ENCODE measurements at regions not wholly inside any gene's neighbourhood (a gene's known extent, or its start where the extent isn't known, plus 50 kb on each side); places are given as distances from the start of the nearest gene placed in this dataset.

GRCh38 chr6:9085054-9085708 is 649.8 kb upstream of the SLC35B3 start:
- no peaks in the 10 kb centered on the region for H3K9me3 ChIP-seq
- DNase-seq (no peak), ATAC-seq (no peak)
- TF ChIP-seq CTCF (IDR thresholded peaks at IDR 0.05 in 4 of 5, conservative IDR thresholded peaks at IDR 0.05 in 1 of 5): no peak
- no peak for TF ChIP-seq POLR2A (IDR thresholded peaks at IDR 0.05)
- H3K36me3 ChIP-seq: no peaks in the 10 kb centered on the region
- no peaks in the 10 kb centered on the region for H3K27me3 ChIP-seq
- no peaks in the 10 kb centered on the region for H3K4me1 ChIP-seq
- in situ Hi-C loops (cut with MboI; ENCODE audit: low sequenced_read_pairs in 4 of 4): no loop called here
- H3K27ac ChIP-seq: no peak overlapping the region
- intact Hi-C loops (cut with DNase I; ENCODE audit: low total_unique reads): no loop called here
- no peak overlapping the region for H3K4me3 ChIP-seq

GRCh38 chr6:9083108-9083507 is 647.8 kb upstream of the SLC35B3 start:
- Histone ChIP-seq H3K4me1 (no peaks in the 10 kb centered on the region), H3K27me3 (no peaks in the 10 kb centered on the region), H3K9me3 (no peaks in the 10 kb centered on the region), H3K4me3 (no peak overlapping the region), H3K36me3 (no peaks in the 10 kb centered on the region), H3K27ac (no peak overlapping the region)
- DNase-seq (no peak), ATAC-seq (no peak)
- intact Hi-C loops (cut with DNase I; ENCODE audit: low total_unique reads): no loop called here
- in situ Hi-C loops (cut with MboI; ENCODE audit: low sequenced_read_pairs in 4 of 4): no loop called here
- no peak for TF ChIP-seq CTCF (IDR thresholded peaks at IDR 0.05 in 4 of 5, conservative IDR thresholded peaks at IDR 0.05 in 1 of 5)
- no peak for TF ChIP-seq POLR2A (IDR thresholded peaks at IDR 0.05)

- Histone ChIP-seq H3K9me3 (no peaks in the 10 kb centered on the region), H3K27me3 (no peaks in the 10 kb centered on the region), H3K36me3 (no peaks in the 10 kb centered on the region), H3K4me1 (no peaks in the 10 kb centered on the region), H3K27ac (no peak overlapping the region), H3K4me3 (no peak overlapping the region)
- ATAC-seq: no peak
- TF ChIP-seq POLR2A (IDR thresholded peaks at IDR 0.05) (no peak), CTCF (IDR thresholded peaks at IDR 0.05 in 4 of 5, conservative IDR thresholded peaks at IDR 0.05 in 1 of 5) (no peak)
- intact Hi-C loops (cut with DNase I; ENCODE audit: low total_unique reads): no loop called here
- in situ Hi-C loops (cut with MboI; ENCODE audit: low sequenced_read_pairs in 4 of 4): no loop called here
- no peak for DNase-seq
Observed at GRCh38 chr6:9066726-9067125, 631.4 kb upstream of the SLC35B3 start.

GRCh38 chr6:9064156-9064555 is 628.8 kb upstream of the SLC35B3 start:
- ATAC-seq (no peak), DNase-seq (no peak)
- no peak overlapping the region for H3K27ac ChIP-seq
- TF ChIP-seq CTCF (IDR thresholded peaks at IDR 0.05 in 4 of 5, conservative IDR thresholded peaks at IDR 0.05 in 1 of 5): no peak
- TF ChIP-seq POLR2A (IDR thresholded peaks at IDR 0.05): no peak
- H3K4me3 ChIP-seq: no peak overlapping the region
- H3K9me3 ChIP-seq: no peaks in the 10 kb centered on the region
- H3K4me1 ChIP-seq: no peaks in the 10 kb centered on the region
- H3K36me3 ChIP-seq: no peaks in the 10 kb centered on the region
- H3K27me3 ChIP-seq: no peaks in the 10 kb centered on the region
- intact Hi-C loops (cut with DNase I; ENCODE audit: low total_unique reads): no loop called here
- in situ Hi-C loops (cut with MboI; ENCODE audit: low sequenced_read_pairs in 4 of 4): no loop called here

GRCh38 chr6:9062596-9062995 is 627.3 kb upstream of the SLC35B3 start:
- intact Hi-C loops (cut with DNase I; ENCODE audit: low total_unique reads): no loop called here
- in situ Hi-C loops (cut with MboI; ENCODE audit: low sequenced_read_pairs in 4 of 4): no loop called here
- no peak for ATAC-seq

More at GRCh38 chr6:9062596-9062995, 627.3 kb upstream of the SLC35B3 start:
- Histone ChIP-seq H3K27me3 (no peaks in the 10 kb centered on the region), H3K4me1 (no peaks in the 10 kb centered on the region), H3K9me3 (no peaks in the 10 kb centered on the region), H3K27ac (no peak overlapping the region), H3K36me3 (no peaks in the 10 kb centered on the region), H3K4me3 (no peak overlapping the region)
- TF ChIP-seq POLR2A (IDR thresholded peaks at IDR 0.05): no peak
- TF ChIP-seq CTCF (IDR thresholded peaks at IDR 0.05 in 4 of 5, conservative IDR thresholded peaks at IDR 0.05 in 1 of 5): no peak
- DNase-seq: no peak

All from gastrocnemius medialis (tissue), 4 donors.